ENCODE measurements at regions not wholly inside any gene's neighbourhood (a gene's known extent, or its start where the extent isn't known, plus 50 kb on each side); places are given as distances from the start of the nearest gene placed in this dataset.

DNA sequence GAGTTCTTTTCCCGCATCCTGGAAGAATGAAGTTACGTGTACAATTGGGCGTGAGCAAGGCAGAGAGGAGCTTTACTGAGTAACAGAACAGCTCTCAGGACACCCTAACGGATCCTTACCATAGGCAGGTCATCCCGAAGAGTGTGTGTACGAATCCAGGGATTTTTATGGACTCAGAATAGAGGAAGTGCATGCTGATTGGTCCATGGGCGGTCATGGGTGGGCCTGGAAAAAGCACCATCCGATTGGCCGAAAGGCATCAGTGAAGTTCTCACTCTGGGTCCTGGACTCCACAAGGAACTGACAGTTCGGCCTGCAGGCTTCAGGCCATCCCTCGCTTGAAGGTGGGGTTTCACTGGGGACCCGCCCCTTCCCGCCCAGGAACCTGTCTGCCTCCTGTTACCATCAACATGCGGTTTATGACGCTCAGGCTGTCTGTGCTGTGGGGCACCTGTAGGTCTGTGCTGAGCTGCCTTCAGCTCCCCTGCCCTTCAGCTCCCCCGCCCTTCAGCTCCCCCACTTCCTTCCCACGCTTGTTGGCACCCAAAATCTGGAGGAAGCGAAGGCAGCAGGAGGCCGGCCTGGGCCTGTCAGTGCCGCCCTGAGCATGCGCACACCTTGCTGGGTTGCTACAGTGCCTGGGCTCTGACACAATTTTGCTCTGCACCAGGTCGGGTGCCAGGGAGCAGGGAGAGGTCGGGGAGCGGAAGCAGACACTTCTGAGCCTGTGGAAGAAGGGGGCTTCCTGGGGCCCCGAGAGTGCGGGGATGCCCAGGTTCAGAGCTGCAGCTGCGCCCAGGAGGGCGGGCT, 57.9 kb upstream of the MANEA start:
- no peak for TF ChIP-seq POLR2A (IDR thresholded peaks at IDR 0.05)
- TF ChIP-seq, protein P1, sequence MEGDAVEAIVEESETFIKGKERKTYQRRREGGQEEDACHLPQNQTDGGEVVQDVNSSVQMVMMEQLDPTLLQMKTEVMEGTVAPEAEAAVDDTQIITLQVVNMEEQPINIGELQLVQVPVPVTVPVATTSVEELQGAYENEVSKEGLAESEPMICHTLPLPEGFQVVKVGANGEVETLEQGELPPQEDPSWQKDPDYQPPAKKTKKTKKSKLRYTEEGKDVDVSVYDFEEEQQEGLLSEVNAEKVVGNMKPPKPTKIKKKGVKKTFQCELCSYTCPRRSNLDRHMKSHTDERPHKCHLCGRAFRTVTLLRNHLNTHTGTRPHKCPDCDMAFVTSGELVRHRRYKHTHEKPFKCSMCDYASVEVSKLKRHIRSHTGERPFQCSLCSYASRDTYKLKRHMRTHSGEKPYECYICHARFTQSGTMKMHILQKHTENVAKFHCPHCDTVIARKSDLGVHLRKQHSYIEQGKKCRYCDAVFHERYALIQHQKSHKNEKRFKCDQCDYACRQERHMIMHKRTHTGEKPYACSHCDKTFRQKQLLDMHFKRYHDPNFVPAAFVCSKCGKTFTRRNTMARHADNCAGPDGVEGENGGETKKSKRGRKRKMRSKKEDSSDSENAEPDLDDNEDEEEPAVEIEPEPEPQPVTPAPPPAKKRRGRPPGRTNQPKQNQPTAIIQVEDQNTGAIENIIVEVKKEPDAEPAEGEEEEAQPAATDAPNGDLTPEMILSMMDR (IDR thresholded peaks at IDR 0.05 in 8 of 11, conservative IDR thresholded peaks at IDR 0.05 in 3 of 11) = no peak
- no peak for TF ChIP-seq POLR2AphosphoS5 (IDR thresholded peaks at IDR 0.05)
